ENCODE measurements at regions not wholly inside any gene's neighbourhood (a gene's known extent, or its start where the extent isn't known, plus 50 kb on each side); places are given as distances from the start of the nearest gene placed in this dataset.

- DNase-seq = no peak
- no peak for ATAC-seq
These were observed 449.5 kb upstream of the ZMIZ1 start for GRCh38 chr10:78619115-78619851.

GRCh38 chr10:78619896-78620295 is 448.9 kb upstream of the ZMIZ1 start:
- no peak for DNase-seq
- no peak for ATAC-seq

GRCh38 chr10:78620985-78621799 is 447.6 kb upstream of the ZMIZ1 start:
- no peak for DNase-seq

GRCh38 chr10:78623578-78624215 is 445.1 kb upstream of the ZMIZ1 start:
- DNase-seq (no peak), ATAC-seq (peak; percentile 73)

More at GRCh38 chr10:78620985-78621799, 447.6 kb upstream of the ZMIZ1 start:
- no peak for ATAC-seq

GRCh38 chr10:78624791-78625190 is 444.0 kb upstream of the ZMIZ1 start:
- no peak for ATAC-seq

GRCh38 chr10:78626471-78626870 is 442.3 kb upstream of the ZMIZ1 start:
- DNase-seq (no peak), ATAC-seq (no peak)

More at GRCh38 chr10:78624791-78625190, 444.0 kb upstream of the ZMIZ1 start:
- no peak for DNase-seq

- ATAC-seq = no peak
- no peak for DNase-seq
These were observed 441.4 kb upstream of the ZMIZ1 start for GRCh38 chr10:78627254-78627795.

GRCh38 chr10:78628976-78629375 is 439.8 kb upstream of the ZMIZ1 start:
- no peak for DNase-seq
- ATAC-seq = no peak

- ATAC-seq = no peak
- DNase-seq = no peak
These were observed 439.0 kb upstream of the ZMIZ1 start for GRCh38 chr10:78629773-78630172.

- peak; percentile 60 for ATAC-seq
- DNase-seq = peak; percentile 10
These were observed 437.6 kb upstream of the ZMIZ1 start for GRCh38 chr10:78630944-78631838.

GRCh38 chr10:78634389-78634815 is 434.4 kb upstream of the ZMIZ1 start:
- DNase-seq (no peak), ATAC-seq (no peak)

- ATAC-seq (no peak), DNase-seq (no peak)
These were observed 433.9 kb upstream of the ZMIZ1 start for GRCh38 chr10:78634835-78635234.

- ATAC-seq = no peak
These were observed 429.1 kb upstream of the ZMIZ1 start for GRCh38 chr10:78639629-78640028.

GRCh38 chr10:78640796-78641636 is 427.8 kb upstream of the ZMIZ1 start:
- ATAC-seq (no peak), DNase-seq (no peak)

More at GRCh38 chr10:78639629-78640028, 429.1 kb upstream of the ZMIZ1 start:
- no peak for DNase-seq

- DNase-seq = no peak
- ATAC-seq = no peak
These were observed 427.1 kb upstream of the ZMIZ1 start for GRCh38 chr10:78641693-78642092.

- ATAC-seq = no peak
- no peak for DNase-seq
These were observed 426.4 kb upstream of the ZMIZ1 start for GRCh38 chr10:78642269-78642816.

GRCh38 chr10:78643513-78643912 is 425.3 kb upstream of the ZMIZ1 start:
- DNase-seq (no peak), ATAC-seq (no peak)

- DNase-seq (no peak), ATAC-seq (no peak)
These were observed 424.2 kb upstream of the ZMIZ1 start for GRCh38 chr10:78644550-78644949.

- ATAC-seq (no peak), DNase-seq (no peak)
These were observed 423.5 kb upstream of the ZMIZ1 start for GRCh38 chr10:78645169-78645686.

- ATAC-seq = no peak
- no peak for DNase-seq
These were observed 422.8 kb upstream of the ZMIZ1 start for GRCh38 chr10:78645975-78646374.
